SK-N-SH treated with all-trans-retinoic acid at 6 μM for 48 hours (cell line): ENCODE measurements at regions not wholly inside any gene's neighbourhood (a gene's known extent, or its start where the extent isn't known, plus 50 kb on each side); places are given as distances from the start of the nearest gene placed in this dataset.

Experiments
- ATAC-seq: fragments of 200-7000 bp; cut with Tn5 transposase; 3 replicates; pipeline ENCODE4 v1.9.1; 2020; ENCODE audit warnings: mild to moderate bottlenecking, moderate library complexity
- ARNTL ChIP-seq: fragments of 450-650 bp; formaldehyde crosslinking; IDR thresholded peaks from 2 replicates; pipeline ENCODE4 v1.5.0; 2020; ENCODE audit warnings: low read depth, mild to moderate bottlenecking, moderate library complexity, borderline replicate concordance
- BACH2 ChIP-seq: fragments of 250-450 bp; sonication (Bioruptor Pico); IDR thresholded peaks from 2 replicates; pipeline ENCODE4 v1.9.0; 2021; ENCODE audit warnings: mild to moderate bottlenecking, borderline replicate concordance
- CREB5 ChIP-seq: fragments of 250-450 bp; sonication (Bioruptor Pico); IDR thresholded peaks from 2 replicates; pipeline ENCODE4 v1.5.1; 2020; ENCODE audit warnings: low read depth, mild to moderate bottlenecking, moderate library complexity
- CSDC2 ChIP-seq: fragments of 250-450 bp; sonication (Bioruptor Pico); IDR thresholded peaks from 2 replicates; pipeline ENCODE4 v1.5.0; 2020; ENCODE audit warnings: mild to moderate bottlenecking, moderate library complexity
- CSRNP3 ChIP-seq: fragments of 250-450 bp; sonication (Bioruptor Pico); IDR thresholded peaks from 2 replicates; pipeline ENCODE4 v1.5.1; 2021; ENCODE audit warnings: mild to moderate bottlenecking, moderate library complexity
- ESRRG ChIP-seq: fragments of 250-450 bp; sonication (Bioruptor Pico); IDR thresholded peaks from 2 replicates; pipeline ENCODE4 v1.6.1; 2021; ENCODE audit warnings: mild to moderate bottlenecking
- ISL1 ChIP-seq: fragments of 250-450 bp; sonication (Bioruptor Pico); IDR thresholded peaks from 2 replicates; pipeline ENCODE4 v2.1.2; 2022; ENCODE audit warnings: mild to moderate bottlenecking, moderate library complexity
- OSR1 ChIP-seq: fragments of 250-450 bp; sonication (Bioruptor Pico); IDR thresholded peaks from 2 replicates; pipeline ENCODE4 v1.8.0; 2022; ENCODE audit warnings: moderate library complexity, mild to moderate bottlenecking, inconsistent platforms
- PATZ1 ChIP-seq: fragments of 250-450 bp; sonication (Bioruptor Pico); IDR thresholded peaks from 2 replicates; pipeline ENCODE4 v1.8.0; 2020; ENCODE audit warnings: mild to moderate bottlenecking, moderate library complexity, borderline replicate concordance
- RARB ChIP-seq: fragments of 250-450 bp; sonication (Bioruptor Pico); IDR thresholded peaks from 2 replicates; pipeline ENCODE4 v1.8.0; 2021; ENCODE audit warnings: mild to moderate bottlenecking, moderate library complexity
- SNAI2 ChIP-seq: fragments of 250-450 bp; sonication (Bioruptor Pico); IDR thresholded peaks from 2 replicates; pipeline ENCODE4 v1.5.0; 2020; ENCODE audit warnings: mild to moderate bottlenecking, moderate library complexity
- TOX ChIP-seq: fragments of 250-450 bp; sonication (Bioruptor Pico); IDR thresholded peaks from 2 replicates; pipeline ENCODE4 v1.8.0; 2021; ENCODE audit warnings: mild to moderate bottlenecking, moderate library complexity, borderline replicate concordance
- ZC3H10 ChIP-seq: fragments of 250-450 bp; sonication (Bioruptor Pico); IDR thresholded peaks from 2 replicates; pipeline ENCODE4 v1.5.1; 2021; ENCODE audit warnings: mild to moderate bottlenecking, moderate library complexity
- ZFP3 ChIP-seq: fragments of 250-450 bp; sonication (Bioruptor Pico); IDR thresholded peaks from 2 replicates; pipeline ENCODE4 v1.5.0; 2020; ENCODE audit warnings: mild to moderate bottlenecking, moderate library complexity
- ZFP30 ChIP-seq: fragments of 450-650 bp; formaldehyde crosslinking; IDR thresholded peaks from 2 replicates; pipeline ENCODE4 v1.5.0; 2022; ENCODE audit warnings: mild to moderate bottlenecking, moderate library complexity
- ZNF565 ChIP-seq: fragments of 450-650 bp; formaldehyde crosslinking; conservative IDR thresholded peaks from 2 replicates; pipeline ENCODE4 v1.5.0; 2020; ENCODE audit warnings: low read depth, mild to moderate bottlenecking, moderate library complexity

- ATAC-seq: no peak
- no peak for TF ChIP-seq ZC3H10 (CRISPR knock-in tag)
- TF ChIP-seq RARB (CRISPR knock-in tag): no peak
- TF ChIP-seq BACH2 (CRISPR knock-in tag): no peak
- no peak for TF ChIP-seq CSDC2 (CRISPR knock-in tag)
- no peak for TF ChIP-seq ISL1 (CRISPR knock-in tag)
- no peak for TF ChIP-seq PATZ1 (CRISPR knock-in tag)
- no peak for TF ChIP-seq ZNF565 (CRISPR knock-in tag)
- no peak for TF ChIP-seq SNAI2
- TF ChIP-seq CSRNP3: no peak
- no peak for TF ChIP-seq OSR1
Measured at GRCh38 chr1:55539652-55540512, 324.7 kb upstream of the USP24 start.

GRCh38 chr1:55538428-55538827 is 323.3 kb upstream of the USP24 start:
- no peak for TF ChIP-seq CSDC2 (CRISPR knock-in tag)
- TF ChIP-seq CSRNP3: no peak
- ATAC-seq: no peak

- ATAC-seq: no peak
- TF ChIP-seq PATZ1 (CRISPR knock-in tag): no peak
- no peak for TF ChIP-seq ESRRG (CRISPR knock-in tag)
- no peak for TF ChIP-seq ARNTL (CRISPR knock-in tag)
- TF ChIP-seq CREB5 (CRISPR knock-in tag): no peak
- TF ChIP-seq ZFP30: no peak
- no peak for TF ChIP-seq ZFP3 (CRISPR knock-in tag)
- TF ChIP-seq TOX (CRISPR knock-in tag): no peak
- TF ChIP-seq OSR1: no peak
- no peak for TF ChIP-seq CSRNP3
- no peak for TF ChIP-seq ZNF565 (CRISPR knock-in tag)
- TF ChIP-seq RARB (CRISPR knock-in tag): no peak
- TF ChIP-seq SNAI2: no peak
Measured at GRCh38 chr1:55536545-55536865, 321.3 kb upstream of the USP24 start.
